OCI-LY7 (cell line): ENCODE measurements at regions not wholly inside any gene's neighbourhood (a gene's known extent, or its start where the extent isn't known, plus 50 kb on each side); places are given as distances from the start of the nearest gene placed in this dataset.

Experiments
- EZH2phosphoT487 ChIP-seq: fragments of 200-600 bp; sonication (generic); IDR thresholded peaks from 2 replicates; pipeline ENCODE4 v1.6.1; 2018; ENCODE audit warnings: low read depth, borderline replicate concordance, mild to moderate bottlenecking, mixed run types, antibody characterized with exemption, low read length, moderate library complexity, mixed read lengths
- TF ChIP-seq, protein P1 (sequence below): fragments of 200-600 bp; sonication (generic); conservative IDR thresholded peaks from 2 replicates; pipeline ENCODE4 v1.5.1; 2014; ENCODE audit warnings: mild to moderate bottlenecking, antibody characterized with exemption, low read length, moderate library complexity, mixed read lengths

- TF ChIP-seq, protein P1, sequence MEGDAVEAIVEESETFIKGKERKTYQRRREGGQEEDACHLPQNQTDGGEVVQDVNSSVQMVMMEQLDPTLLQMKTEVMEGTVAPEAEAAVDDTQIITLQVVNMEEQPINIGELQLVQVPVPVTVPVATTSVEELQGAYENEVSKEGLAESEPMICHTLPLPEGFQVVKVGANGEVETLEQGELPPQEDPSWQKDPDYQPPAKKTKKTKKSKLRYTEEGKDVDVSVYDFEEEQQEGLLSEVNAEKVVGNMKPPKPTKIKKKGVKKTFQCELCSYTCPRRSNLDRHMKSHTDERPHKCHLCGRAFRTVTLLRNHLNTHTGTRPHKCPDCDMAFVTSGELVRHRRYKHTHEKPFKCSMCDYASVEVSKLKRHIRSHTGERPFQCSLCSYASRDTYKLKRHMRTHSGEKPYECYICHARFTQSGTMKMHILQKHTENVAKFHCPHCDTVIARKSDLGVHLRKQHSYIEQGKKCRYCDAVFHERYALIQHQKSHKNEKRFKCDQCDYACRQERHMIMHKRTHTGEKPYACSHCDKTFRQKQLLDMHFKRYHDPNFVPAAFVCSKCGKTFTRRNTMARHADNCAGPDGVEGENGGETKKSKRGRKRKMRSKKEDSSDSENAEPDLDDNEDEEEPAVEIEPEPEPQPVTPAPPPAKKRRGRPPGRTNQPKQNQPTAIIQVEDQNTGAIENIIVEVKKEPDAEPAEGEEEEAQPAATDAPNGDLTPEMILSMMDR: peak; percentile 63
- no peak for TF ChIP-seq EZH2phosphoT487
Measured at GRCh38 chr12:47361389-47362021, 281.7 kb upstream of the AMIGO2 start.
